ENCODE measurements at regions not wholly inside any gene's neighbourhood (a gene's known extent, or its start where the extent isn't known, plus 50 kb on each side); places are given as distances from the start of the nearest gene placed in this dataset.
"Not testable (repeated sequence)": the region's sequence is repeated elsewhere in the genome, so short reads cannot be mapped to it uniquely, and the experiment has no call there.

- DNase-seq (ENCODE audit: low spot score), result no peak
Observed at GRCh38 chr7:120077777-120078176, 195.2 kb upstream of the KCND2 start.

DNA sequence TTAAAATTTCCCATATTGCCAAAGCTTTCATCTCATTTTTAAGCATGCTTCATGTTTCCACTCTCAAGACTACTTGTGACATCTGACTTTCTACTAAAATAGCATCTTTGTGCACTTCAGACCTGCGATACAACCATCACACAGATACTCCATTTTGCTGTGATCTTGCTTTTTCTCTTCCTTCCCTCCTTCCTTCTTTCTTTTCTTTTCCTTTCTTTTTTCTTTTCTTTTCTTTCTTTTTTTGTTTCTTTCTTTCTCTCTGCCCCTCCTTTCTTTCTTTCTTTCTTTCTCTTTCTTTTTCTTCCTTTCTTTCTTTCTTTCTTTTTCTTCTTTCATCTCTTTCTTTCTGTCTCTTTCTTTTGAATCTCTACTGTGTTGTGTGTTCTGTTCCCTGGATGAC is 194.0 kb upstream of the KCND2 start:
- DNase-seq (ENCODE audit: low spot score), result no peak

- no peak for DNase-seq (ENCODE audit: low spot score)
Observed at GRCh38 chr7:120079704-120080103, 193.3 kb upstream of the KCND2 start.

- DNase-seq (ENCODE audit: low spot score), result not testable (repeated sequence)
Observed at GRCh38 chr7:120086468-120086867, 186.5 kb upstream of the KCND2 start.

- DNase-seq (ENCODE audit: low spot score), result no peak
Observed at GRCh38 chr7:120089968-120090367, 183.0 kb upstream of the KCND2 start.

DNA sequence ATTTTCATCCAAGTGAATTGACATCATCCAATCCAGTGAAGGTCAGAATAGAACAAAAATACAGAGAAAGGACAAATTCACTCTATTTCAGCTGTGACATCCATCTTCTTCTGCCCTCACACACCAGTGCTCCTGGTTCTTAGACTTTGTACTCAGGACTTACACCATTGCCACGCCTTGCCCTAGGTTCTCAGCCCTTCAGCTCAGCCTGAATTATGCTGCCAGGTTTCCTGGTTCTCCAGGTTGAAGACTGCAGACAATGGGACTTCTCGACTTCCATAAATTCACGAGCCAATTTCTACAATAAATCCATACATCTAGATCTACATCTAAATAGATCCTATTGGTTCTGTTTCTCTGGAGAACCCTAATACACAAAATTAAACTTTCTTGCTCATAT is 181.2 kb upstream of the KCND2 start:
- no peak for DNase-seq (ENCODE audit: low spot score)

- DNase-seq (ENCODE audit: low spot score), result no peak
Observed at GRCh38 chr7:120097020-120097419, 176.0 kb upstream of the KCND2 start.

DNA sequence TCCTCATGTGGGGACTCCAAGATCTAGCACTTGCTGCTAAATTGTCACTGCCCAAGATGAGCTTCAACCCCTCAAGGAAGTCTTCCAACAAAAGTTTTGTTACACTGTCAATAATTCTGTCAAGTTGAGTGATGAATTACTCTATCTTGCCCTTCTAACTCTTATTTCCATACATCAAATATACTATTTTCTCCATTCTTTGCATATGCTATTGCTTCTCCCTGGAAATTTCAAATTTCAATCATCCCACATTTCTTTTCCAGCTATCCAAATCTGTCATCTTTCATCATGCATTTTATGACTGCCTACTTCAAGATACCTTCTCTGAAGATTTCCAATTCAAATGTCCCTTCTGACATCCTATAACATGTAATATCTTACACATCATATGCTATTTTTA is 175.2 kb upstream of the KCND2 start:
- DNase-seq (ENCODE audit: low spot score), result no peak

DNA sequence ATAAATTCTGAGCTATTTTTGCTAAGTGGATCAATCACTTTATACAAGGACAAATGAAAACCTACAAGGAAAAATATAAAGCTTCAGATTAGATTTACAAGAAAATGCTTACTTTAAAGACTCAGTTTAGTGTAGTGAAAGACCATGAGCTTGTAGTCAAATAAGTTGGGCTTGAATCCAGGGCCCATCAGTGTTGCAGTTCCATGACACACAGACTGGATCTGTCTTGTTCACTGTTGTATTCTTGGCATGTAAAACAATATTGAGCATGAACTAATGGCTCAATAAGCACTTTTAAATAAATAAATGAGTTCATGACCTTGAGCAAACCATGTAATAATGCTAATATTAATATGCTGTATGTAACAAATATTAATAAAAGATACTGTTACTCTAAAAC is 164.6 kb upstream of the KCND2 start:
- DNase-seq (ENCODE audit: low spot score), result no peak

DNA sequence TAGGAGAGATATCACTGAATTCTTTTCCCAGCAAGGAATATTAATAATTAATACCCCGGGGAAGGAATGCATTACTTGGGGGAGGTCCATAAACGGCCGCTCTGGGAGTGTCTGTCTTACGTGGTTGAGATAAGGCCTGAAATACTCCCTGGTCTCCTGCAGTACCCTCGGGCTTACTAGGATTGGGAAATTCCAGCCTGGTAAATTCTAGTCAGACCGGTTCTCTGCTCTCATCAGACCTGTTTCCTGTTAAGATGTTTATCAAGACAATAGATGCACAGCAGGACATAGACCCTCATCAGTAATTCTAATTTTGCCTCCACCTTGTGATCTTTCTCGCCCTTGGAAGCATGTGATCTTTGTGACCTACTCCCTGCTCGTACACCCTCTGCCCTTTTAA is 162.8 kb upstream of the KCND2 start:
- no peak for DNase-seq (ENCODE audit: low spot score)

DNA sequence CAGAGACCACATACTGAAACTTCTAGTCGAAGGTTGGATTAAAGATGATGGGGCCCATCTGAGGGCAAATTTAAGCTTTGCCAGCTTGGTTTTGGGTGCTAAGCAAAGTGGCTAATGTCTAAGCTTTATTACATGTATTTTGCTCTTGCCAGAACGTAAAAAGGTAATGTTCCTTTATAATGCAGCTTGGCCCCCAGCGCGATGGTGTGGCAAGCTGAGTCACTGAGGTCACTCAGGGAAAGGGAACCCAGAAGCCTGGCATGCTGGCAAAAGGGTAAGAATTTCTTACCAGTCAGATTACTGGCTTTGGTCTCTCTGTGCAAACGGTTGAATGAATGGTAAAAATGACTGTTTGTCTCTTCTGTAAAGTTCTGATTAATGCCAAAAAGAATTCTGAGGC is 158.3 kb upstream of the KCND2 start:
- no peak for DNase-seq (ENCODE audit: low spot score)

DNA sequence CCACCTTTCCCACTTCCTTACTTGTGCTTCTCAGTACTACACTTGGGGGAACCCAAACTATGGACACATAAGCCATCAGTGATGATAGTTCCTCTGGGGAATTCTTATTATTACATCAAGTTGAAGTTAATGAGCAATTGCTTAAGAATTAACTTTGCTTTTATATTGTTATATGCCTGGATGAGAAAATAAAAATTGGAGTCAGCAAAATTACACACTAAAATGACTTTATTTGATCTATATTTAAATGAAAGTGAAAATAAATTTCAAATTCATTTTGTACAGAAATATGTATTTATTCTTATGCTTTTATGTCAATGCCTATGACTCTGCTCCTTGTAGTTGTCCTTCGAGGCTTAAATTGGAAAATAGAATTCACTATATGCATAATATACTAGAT is 149.4 kb upstream of the KCND2 start:
- no peak for DNase-seq (ENCODE audit: low spot score)

- DNase-seq (ENCODE audit: low spot score), result no peak
Observed at GRCh38 chr7:120131096-120131839, 141.7 kb upstream of the KCND2 start.

- DNase-seq (ENCODE audit: low spot score), result no peak
Observed at GRCh38 chr7:120138497-120138896, 134.5 kb upstream of the KCND2 start.

DNA sequence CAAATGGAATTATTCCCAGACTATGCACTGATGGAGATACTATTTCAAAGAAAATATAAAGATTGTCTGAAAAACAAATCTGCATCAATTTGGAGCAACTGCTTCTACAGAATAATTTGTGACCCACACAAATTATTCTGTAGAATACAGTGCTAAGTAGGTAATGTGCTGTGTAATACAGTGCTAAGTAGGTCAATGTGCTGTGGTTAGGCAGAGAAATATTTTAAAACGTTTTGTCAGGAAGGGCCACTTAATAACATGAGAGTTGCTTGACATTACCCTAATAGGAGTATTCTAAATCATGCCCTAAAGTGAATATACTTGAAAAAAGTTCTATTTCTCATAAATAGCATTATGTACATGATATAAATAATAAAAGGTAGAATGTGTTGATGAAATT is 116.5 kb upstream of the KCND2 start:
- no peak for DNase-seq (ENCODE audit: low spot score)

DNA sequence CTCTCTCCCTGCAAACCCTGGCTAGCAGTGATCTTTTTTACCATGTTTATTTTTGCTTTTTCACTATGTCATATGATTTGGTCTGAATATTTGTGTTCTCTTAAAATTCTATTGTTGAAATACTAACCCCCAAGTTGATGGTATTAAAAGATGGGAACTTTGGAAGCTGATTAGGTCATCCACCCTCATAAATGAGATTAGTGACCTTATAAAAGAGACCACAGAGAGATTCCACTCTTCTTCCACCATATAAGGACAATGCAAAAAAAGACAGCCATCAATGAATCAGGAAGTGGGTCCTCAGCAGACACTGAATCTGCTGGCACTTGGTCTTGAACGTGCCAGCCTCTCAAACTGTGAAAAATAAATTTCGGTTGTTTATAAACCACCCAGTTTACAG is 112.8 kb upstream of the KCND2 start:
- no peak for DNase-seq (ENCODE audit: low spot score)

GRCh38 chr7:120163449-120163848 is 109.5 kb upstream of the KCND2 start:
- no peak for DNase-seq (ENCODE audit: low spot score)

DNA sequence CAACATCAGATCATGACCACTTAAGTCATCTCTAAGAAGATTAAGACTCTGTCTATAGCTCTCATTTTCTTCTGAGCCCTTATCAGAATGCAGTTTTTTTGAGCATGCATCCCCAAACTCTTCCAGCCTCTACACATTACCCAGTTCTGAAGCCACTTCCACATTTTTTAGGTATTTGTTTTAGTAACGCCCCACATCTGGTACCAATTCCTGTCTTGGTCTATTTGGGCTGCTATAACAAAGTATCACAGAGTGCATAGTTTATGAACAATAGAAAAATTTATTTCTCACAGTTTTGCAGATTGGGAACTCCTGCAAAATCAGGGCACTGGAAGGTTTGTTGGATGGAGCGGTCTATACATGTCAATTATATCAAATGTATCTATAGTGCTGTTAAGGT is 107.7 kb upstream of the KCND2 start:
- DNase-seq (ENCODE audit: low spot score), result no peak

GRCh38 chr7:120168066-120168465 is 104.9 kb upstream of the KCND2 start:
- no peak for DNase-seq (ENCODE audit: low spot score)

DNA sequence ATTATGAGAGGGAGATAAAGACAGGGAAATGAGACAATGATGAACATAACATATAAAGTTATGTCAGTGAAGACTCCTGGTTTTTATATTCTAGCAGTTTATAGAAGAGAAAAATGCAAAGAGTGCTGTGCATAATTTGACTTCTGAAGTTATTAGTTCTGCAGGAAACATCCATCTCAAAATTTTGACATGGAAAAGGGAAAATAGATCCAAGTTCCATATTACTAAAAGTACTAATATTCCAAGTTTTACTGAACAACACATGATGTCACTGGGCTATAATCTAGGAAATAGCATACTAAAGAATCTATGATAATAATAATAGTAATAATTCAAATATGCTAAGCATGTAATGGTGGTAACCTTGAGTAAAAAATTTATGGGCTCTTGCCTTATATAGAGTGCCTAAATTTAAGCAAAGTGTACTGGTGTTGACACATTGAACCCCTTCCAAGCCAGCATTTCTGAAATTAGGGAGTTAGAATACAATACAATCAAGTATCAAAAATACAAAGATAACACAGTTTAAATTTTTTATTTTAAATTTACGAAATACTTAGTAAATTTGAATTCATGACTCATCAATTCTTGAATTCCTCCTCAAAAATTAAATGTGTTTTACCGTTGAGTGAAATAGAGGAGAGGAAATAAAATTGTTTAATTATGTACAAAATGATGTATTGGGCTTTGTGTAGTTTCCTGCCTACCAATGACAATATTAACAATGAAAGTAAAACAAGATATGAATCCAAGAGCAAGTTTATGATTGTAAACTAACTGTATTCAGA is 102.8 kb upstream of the KCND2 start:
- no peak for DNase-seq (ENCODE audit: low spot score)

GRCh38 chr7:120170834-120171233 is 102.1 kb upstream of the KCND2 start:
- peak; percentile 15 for DNase-seq (ENCODE audit: low spot score)

DNA sequence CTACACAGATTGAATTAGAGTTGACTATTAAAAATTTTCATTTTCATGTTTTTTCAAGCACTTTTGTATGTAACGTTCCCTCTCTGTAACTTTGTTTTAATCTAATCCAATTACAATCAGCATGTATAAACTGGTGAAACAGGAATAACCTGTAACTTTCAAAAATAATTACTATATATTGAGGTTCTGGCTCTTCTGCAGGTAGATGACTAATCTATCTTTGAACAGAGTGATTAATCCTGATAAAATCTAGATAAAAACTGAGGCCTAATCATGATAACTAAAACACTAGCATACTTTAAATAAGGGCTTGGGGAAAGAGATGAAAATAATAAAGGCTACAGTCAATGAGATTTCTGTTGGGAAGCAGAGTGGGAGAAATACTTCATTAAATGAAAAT is 101.6 kb upstream of the KCND2 start:
- no peak for DNase-seq (ENCODE audit: low spot score)

DNA sequence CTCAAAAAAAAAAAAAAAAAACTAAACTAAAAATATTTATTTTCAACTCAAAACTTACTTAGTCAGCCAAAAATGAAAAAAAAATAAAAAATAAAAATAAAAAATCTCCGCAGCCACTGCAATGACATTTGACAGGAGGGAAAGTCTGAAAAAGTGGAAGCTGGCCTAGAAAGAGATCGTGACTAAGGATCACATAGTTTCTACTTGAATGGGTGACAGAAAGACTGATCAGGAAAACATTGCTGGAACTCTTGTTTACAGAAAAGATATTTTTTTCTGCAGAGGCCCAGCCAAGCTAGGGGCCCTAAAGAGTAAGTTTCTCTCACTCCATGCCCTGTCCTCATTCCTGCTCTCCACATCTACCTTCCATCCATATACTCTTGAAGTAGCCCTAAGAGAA is 92.8 kb upstream of the KCND2 start:
- no peak for DNase-seq (ENCODE audit: low spot score)

- no peak for DNase-seq (ENCODE audit: low spot score)
Observed at GRCh38 chr7:120181499-120181898, 91.5 kb upstream of the KCND2 start.
